IPS-20b (cell line): ENCODE measurements at regions not wholly inside any gene's neighbourhood (a gene's known extent, or its start where the extent isn't known, plus 50 kb on each side); places are given as distances from the start of the nearest gene placed in this dataset.
"Not testable (repeated sequence)": the region's sequence is repeated elsewhere in the genome, so short reads cannot be mapped to it uniquely, and the experiment has no call there.

ENCODE experiments used
- H3K27ac ChIP-seq: one replicate; pipeline ENCODE4 v1.5.1; 2013; ENCODE audit warnings: low read length
- H3K27me3 ChIP-seq: 2 replicates; pipeline ENCODE4 v1.6.1; 2013; ENCODE audit warnings: mild to moderate bottlenecking, low read length, inconsistent platforms; ENCODE audit not compliant: insufficient read depth
- H3K36me3 ChIP-seq: 2 replicates; pipeline ENCODE4 v1.6.1; 2013; ENCODE audit warnings: low read depth, mild to moderate bottlenecking, inconsistent platforms, low read length, moderate library complexity; ENCODE audit not compliant: insufficient read depth
- H3K4me1 ChIP-seq: 2 replicates; pipeline ENCODE4 v1.6.1; 2013; ENCODE audit warnings: mild to moderate bottlenecking, control low read depth, inconsistent platforms, low read length, moderate library complexity; ENCODE audit not compliant: insufficient read depth
- H3K4me3 ChIP-seq: 2 replicates; pipeline ENCODE4 v1.5.1; 2013; ENCODE audit warnings: mild to moderate bottlenecking, low read length, inconsistent platforms
- H3K9ac ChIP-seq: 2 replicates; pipeline ENCODE4 v1.6.1; 2013; ENCODE audit warnings: low read depth, mild to moderate bottlenecking, inconsistent platforms, low read length, moderate library complexity
- H3K9me3 ChIP-seq: 2 replicates; pipeline ENCODE4 v1.6.1; 2013; ENCODE audit warnings: mild to moderate bottlenecking, low read depth, low read length, inconsistent platforms; ENCODE audit not compliant: insufficient read depth

DNA sequence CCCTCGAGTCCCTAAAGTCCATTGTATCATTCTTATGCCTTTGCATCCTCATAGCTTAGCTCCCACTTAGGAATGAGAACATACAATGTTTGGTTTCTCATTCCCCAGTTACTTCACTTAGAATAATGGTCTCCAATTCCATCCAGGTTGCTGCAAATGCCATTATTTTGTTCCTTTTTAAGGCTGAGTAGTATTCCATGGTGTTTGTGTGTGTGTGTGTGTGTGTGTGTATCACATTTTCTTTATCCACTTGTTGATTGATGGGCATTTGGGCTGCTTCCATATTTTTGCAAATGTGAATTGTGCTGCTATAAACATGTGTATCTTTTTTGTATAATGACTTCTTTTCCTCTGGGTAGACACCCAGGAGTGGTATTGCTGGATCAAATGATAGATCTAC is 59.5 kb upstream of the PITX1 start:
- H3K4me1 ChIP-seq, H3K9ac ChIP-seq, H3K9me3 ChIP-seq, H3K27ac ChIP-seq, H3K27me3 ChIP-seq, H3K36me3 ChIP-seq, H3K4me3 ChIP-seq: not testable (repeated sequence)

DNA sequence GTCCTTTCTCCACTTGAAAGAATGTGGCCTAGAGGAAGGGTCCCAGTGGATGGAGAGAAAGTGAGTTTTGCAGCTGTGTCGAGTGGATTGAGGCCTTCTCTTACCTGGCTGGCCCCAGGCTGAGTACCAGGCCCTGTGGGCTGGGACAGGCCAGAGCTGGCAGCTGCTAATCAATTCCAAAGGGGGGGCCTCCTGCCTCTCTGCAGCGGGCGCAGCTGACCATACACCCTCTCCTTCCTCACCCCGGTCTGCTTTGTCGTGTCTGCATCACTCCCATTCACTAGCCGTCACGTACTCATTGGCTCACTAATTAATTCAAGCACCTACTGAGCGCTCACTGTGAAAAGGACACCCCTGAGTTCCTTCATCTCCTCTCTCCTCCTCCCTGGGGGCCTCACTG is 58.4 kb upstream of the PITX1 start:
- no peak overlapping the region for H3K9ac ChIP-seq
- H3K27me3 ChIP-seq, result peaks cover 5% of the 10 kb centered on the region; the same call in 1 of the 2 replicates
- no peaks in the 10 kb centered on the region for H3K36me3 ChIP-seq
- no peaks in the 10 kb centered on the region for H3K4me1 ChIP-seq
- H3K9me3 ChIP-seq, result no peaks in the 10 kb centered on the region
- H3K27ac ChIP-seq, result no peak overlapping the region
- H3K4me3 ChIP-seq, result no peak overlapping the region

DNA sequence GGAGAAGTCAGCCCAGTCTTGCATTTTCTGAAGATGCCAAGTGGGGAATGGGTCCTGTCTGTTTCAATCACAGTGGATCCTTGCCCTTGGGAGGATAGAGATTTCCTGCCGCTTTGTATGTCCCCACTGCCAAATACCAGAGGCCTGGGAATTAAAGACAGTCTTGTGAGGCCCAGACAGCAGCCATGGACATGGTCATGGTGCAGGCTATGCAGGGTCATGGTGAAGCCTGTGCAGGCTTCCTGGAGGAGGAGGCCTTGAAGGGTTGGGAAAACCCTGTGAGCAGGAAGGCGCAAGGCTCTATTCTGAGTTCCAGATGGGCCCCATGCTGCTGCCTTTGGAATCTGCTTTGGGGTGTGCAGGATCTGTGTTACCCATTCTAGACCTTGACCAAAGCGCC is 57.3 kb upstream of the PITX1 start:
- no peaks in the 10 kb centered on the region for H3K9me3 ChIP-seq
- no peak overlapping the region for H3K4me3 ChIP-seq
- H3K27me3 ChIP-seq, result peaks cover 11% of the 10 kb centered on the region; the same call in 1 of the 2 replicates
- no peak overlapping the region for H3K27ac ChIP-seq
- no peak overlapping the region for H3K9ac ChIP-seq
- no peaks in the 10 kb centered on the region for H3K4me1 ChIP-seq
- no peaks in the 10 kb centered on the region for H3K36me3 ChIP-seq

DNA sequence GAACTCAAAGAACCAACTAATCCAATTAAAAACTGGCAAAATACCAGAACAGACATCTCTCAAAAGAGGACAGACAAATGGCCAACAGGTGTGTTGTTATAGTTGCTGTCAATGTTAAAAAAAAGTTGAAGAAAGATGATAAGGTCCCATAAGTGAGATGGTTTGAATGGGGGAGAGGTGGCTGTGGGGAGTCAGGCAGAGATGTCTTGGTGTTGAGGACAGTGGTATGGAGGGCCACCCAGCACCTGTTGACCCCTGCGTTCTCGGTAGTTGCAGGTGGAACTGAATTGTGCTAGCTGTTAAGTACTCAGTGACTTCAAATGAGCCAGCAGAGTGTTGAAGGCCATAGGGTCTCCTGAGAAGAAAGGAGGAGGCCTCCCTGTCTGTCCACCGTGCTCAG is 55.9 kb upstream of the PITX1 start:
- no peak overlapping the region for H3K9ac ChIP-seq
- no peaks in the 10 kb centered on the region for H3K9me3 ChIP-seq
- peaks cover 11% of the 10 kb centered on the region; the same call in 1 of the 2 replicates for H3K27me3 ChIP-seq
- H3K36me3 ChIP-seq, result no peaks in the 10 kb centered on the region
- no peaks in the 10 kb centered on the region for H3K4me1 ChIP-seq
- H3K4me3 ChIP-seq, result no peak overlapping the region
- H3K27ac ChIP-seq, result no peak overlapping the region

DNA sequence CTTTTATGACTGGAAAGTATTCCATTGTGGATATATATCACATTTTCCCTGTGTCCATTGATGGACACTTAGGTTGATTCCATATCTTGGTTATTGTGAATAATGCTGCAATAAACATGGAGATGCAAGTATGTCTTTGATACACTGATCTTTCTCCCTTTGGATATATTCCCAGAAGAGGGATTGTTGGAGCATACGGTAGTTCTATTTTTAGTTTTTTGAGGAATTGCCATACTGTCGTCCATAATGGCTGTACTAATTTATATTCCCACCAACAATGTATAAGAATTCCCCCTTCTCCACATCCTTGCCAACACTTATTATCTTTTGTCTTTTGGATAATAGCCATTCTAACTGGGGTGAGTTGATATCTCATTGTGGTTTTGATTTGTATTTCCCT is 54.9 kb upstream of the PITX1 start:
- Histone ChIP-seq H3K9me3 (no peaks in the 10 kb centered on the region), H3K4me1 (no peaks in the 10 kb centered on the region), H3K36me3 (no peaks in the 10 kb centered on the region), H3K9ac (no peak overlapping the region), H3K27ac (no peak overlapping the region), H3K27me3 (peaks cover 11% of the 10 kb centered on the region; the same call in 1 of the 2 replicates), H3K4me3 (no peak overlapping the region)

DNA sequence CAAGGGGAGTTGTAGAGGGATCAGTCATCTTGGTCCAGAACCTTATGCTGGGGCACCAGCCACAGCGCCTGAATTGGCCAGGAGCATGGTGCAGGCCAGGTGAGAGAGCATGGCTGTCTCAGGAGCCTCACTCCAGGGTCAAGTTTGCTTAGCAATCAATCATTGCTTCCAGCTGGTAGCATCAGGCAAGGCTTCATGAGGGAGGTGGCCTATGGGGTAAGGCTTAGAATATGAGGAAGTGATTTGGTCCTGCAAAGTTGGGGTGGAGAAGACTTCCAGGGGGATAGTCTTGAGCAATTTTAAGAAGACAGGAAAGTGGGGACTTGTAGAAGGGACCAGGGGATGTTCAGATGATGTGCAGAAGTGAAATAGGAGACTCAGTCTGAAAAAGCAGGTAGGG is 53.9 kb upstream of the PITX1 start:
- Histone ChIP-seq H3K27me3 (peaks cover 11% of the 10 kb centered on the region; the same call in 1 of the 2 replicates), H3K4me1 (no peaks in the 10 kb centered on the region), H3K9me3 (no peaks in the 10 kb centered on the region), H3K36me3 (no peaks in the 10 kb centered on the region), H3K9ac (no peak overlapping the region), H3K27ac (no peak overlapping the region), H3K4me3 (no peak overlapping the region)

GRCh38 chr5:135085936-135086725 is 52.1 kb upstream of the PITX1 start:
- H3K27me3 ChIP-seq, result peaks cover 11% of the 10 kb centered on the region; the same call in 1 of the 2 replicates
- no peak overlapping the region for H3K9ac ChIP-seq
- H3K36me3 ChIP-seq, result no peaks in the 10 kb centered on the region
- no peak overlapping the region for H3K27ac ChIP-seq
- H3K4me1 ChIP-seq, result no peaks in the 10 kb centered on the region
- peaks cover 8% of the 10 kb centered on the region; the same call in 1 of the 2 replicates for H3K9me3 ChIP-seq
- no peak overlapping the region for H3K4me3 ChIP-seq

- no peaks in the 10 kb centered on the region for H3K36me3 ChIP-seq
- peaks cover 11% of the 10 kb centered on the region; the same call in 1 of the 2 replicates for H3K27me3 ChIP-seq
- H3K9me3 ChIP-seq, result peaks cover 13% of the 10 kb centered on the region; the same call in 1 of the 2 replicates
- no peak overlapping the region for H3K9ac ChIP-seq
- no peak overlapping the region for H3K27ac ChIP-seq
- no peak overlapping the region for H3K4me3 ChIP-seq
- H3K4me1 ChIP-seq, result no peaks in the 10 kb centered on the region
Observed at GRCh38 chr5:135085133-135085935, 51.3 kb upstream of the PITX1 start.
